B cell (primary cell): ENCODE measurements at regions not wholly inside any gene's neighbourhood (a gene's known extent, or its start where the extent isn't known, plus 50 kb on each side); places are given as distances from the start of the nearest gene placed in this dataset.
"Not testable (repeated sequence)": the region's sequence is repeated elsewhere in the genome, so short reads cannot be mapped to it uniquely, and the experiment has no call there.

ENCODE experiments used
- ATAC-seq: fragments of 200-7000 bp; cut with Tn5 transposase; one replicate; pipeline ENCODE4 v1.10.0; 2021; ENCODE audit warnings: low read depth, mild to moderate bottlenecking, moderate number of reproducible peaks, moderate library complexity
- CTCF ChIA-PET: fragments of 350-600 bp; sonication (Branson Sonifier 250); formaldehyde crosslinking; loops from one replicate; lab custom pipeline; 2021; ENCODE audit warnings: antibody characterized with exemption, inconsistent platforms; lab: Charles Lee
- POLR2A ChIA-PET: fragments of 350-600 bp; sonication (Branson Sonifier 250); formaldehyde crosslinking; loops from one replicate; lab custom pipeline; 2021; ENCODE audit warnings: antibody characterized with exemption; lab: Charles Lee
- DNase-seq: peaks from one replicate; pipeline ENCODE4 v3.0.0; 2013
- H2AFZ ChIP-seq: 2 replicates; pipeline ENCODE4 v1.6.1; 2012; ENCODE audit warnings: mild to moderate bottlenecking, low read depth, low read length; ENCODE audit not compliant: insufficient read depth, poor library complexity, severe bottlenecking
- H3K27ac ChIP-seq, 2 donors: 1 replicate in 1 of 2; 2 replicates in 1 of 2; pipeline ENCODE4 v1.5.1; 2012 to 2013; ENCODE audit warnings: low read length in 2 of 2, mild to moderate bottlenecking in 2 of 2, moderate library complexity in 1 of 2
- H3K27me3 ChIP-seq, 4 experiments: fragments of 200-600 bp in 1 of 4; sonication (generic) in 1 of 4; replicated peaks in 1 of 4; 1 replicate in 2 of 4; 2 replicates in 2 of 4; pipeline versions ENCODE4 v1.6.1 to v1.7.0; 2013 to 2016; ENCODE audit warnings: low read length in 3 of 4, mild to moderate bottlenecking in 2 of 4, mixed read lengths in 1 of 4, moderate library complexity in 1 of 4; ENCODE audit not compliant: insufficient read depth in 4 of 4, control insufficient read depth in 3 of 4; ENCODE audit errors: control extremely low read depth in 1 of 4
- H3K36me3 ChIP-seq, 2 experiments: replicated peaks in 1 of 2; 1 replicate in 1 of 2; 2 replicates in 1 of 2; pipeline versions ENCODE4 v1.6.1 to v1.7.1; 2013; ENCODE audit warnings: low read length in 1 of 2; ENCODE audit not compliant: insufficient read depth in 2 of 2, control insufficient read depth in 1 of 2; ENCODE audit errors: control extremely low read depth in 1 of 2, extremely low read depth in 1 of 2
- H3K4me1 ChIP-seq, 2 donors: fragments of 200-600 bp in 1 of 2; sonication (generic) in 1 of 2; 1 replicate in 1 of 2; 2 replicates in 1 of 2; pipeline versions ENCODE4 v1.5.1 to v1.6.1; 2013 to 2017; ENCODE audit warnings: low read length in 2 of 2; ENCODE audit not compliant: control insufficient read depth in 2 of 2, insufficient read depth in 2 of 2
- H3K4me2 ChIP-seq: replicated peaks from 2 replicates; pipeline ENCODE3; 2012; ENCODE audit warnings: mild to moderate bottlenecking, low read depth, low read length; ENCODE audit not compliant: poor library complexity, severe bottlenecking
- H3K4me3 ChIP-seq, 5 experiments: fragments of 200-600 bp in 1 of 5; sonication (generic) in 1 of 5; 1 replicate in 3 of 5; 2 replicates in 2 of 5; pipeline versions ENCODE4 v1.5.1 to v1.7.0; 2011 to 2016; ENCODE audit warnings: low read length in 4 of 5, mild to moderate bottlenecking in 4 of 5, low read depth in 2 of 5, control low read depth in 1 of 5, moderate library complexity in 1 of 5; ENCODE audit not compliant: insufficient read depth in 1 of 5; ENCODE audit errors: control extremely low read depth in 1 of 5, extremely low read depth in 1 of 5
- H3K79me2 ChIP-seq: fragments of 200-600 bp; sonication (generic); one replicate; pipeline ENCODE4 v1.6.0; 2016; ENCODE audit warnings: low read length; ENCODE audit not compliant: control insufficient read depth, insufficient read depth
- H3K9ac ChIP-seq: fragments of 200-600 bp; sonication (generic); 2 replicates; pipeline ENCODE4 v1.6.1; 2017; ENCODE audit warnings: mild to moderate bottlenecking, low read length, moderate library complexity
- H3K9me3 ChIP-seq, 3 donors: one replicate each; pipeline versions ENCODE4 v1.6.1 to v1.7.1; 2013; ENCODE audit warnings: low read length in 2 of 3; ENCODE audit not compliant: control insufficient read depth in 2 of 3, insufficient read depth in 1 of 3; ENCODE audit errors: control extremely low read depth in 1 of 3
- H4K20me1 ChIP-seq: 2 replicates; pipeline ENCODE4 v1.6.0; 2012; ENCODE audit warnings: mild to moderate bottlenecking, low read length; ENCODE audit not compliant: insufficient read depth, control insufficient read depth, poor library complexity, severe bottlenecking
- H3K27ac Mint-ChIP-seq: one replicate; pipeline ENCODE4 v1.8.0; 2021; ENCODE audit warnings: mixed read lengths
- H3K27me3 Mint-ChIP-seq: one replicate; pipeline ENCODE4 v1.8.0; 2021; ENCODE audit warnings: mixed read lengths
- H3K4me1 Mint-ChIP-seq: one replicate; pipeline ENCODE4 v1.8.0; 2021; ENCODE audit warnings: mixed read lengths
- H3K4me3 Mint-ChIP-seq: one replicate; pipeline ENCODE4 v1.8.0; 2021; ENCODE audit warnings: mixed read lengths
- H3K9me3 Mint-ChIP-seq: one replicate; pipeline ENCODE4 v1.8.0; 2022; ENCODE audit warnings: mixed read lengths; ENCODE audit not compliant: insufficient read depth
- EZH2 ChIP-seq: IDR thresholded peaks from 2 replicates; pipeline ENCODE4 v1.6.1; 2012; ENCODE audit warnings: borderline replicate concordance, low read depth, mild to moderate bottlenecking, moderate library complexity, low read length; ENCODE audit not compliant: insufficient read depth, poor library complexity, severe bottlenecking
- WGBS: methylation state at CpG from one replicate; pipeline ENCODE4 v1.1.5; 2013; ENCODE audit warnings: missing lambda C conversion rate; ENCODE audit not compliant: insufficient coverage; 5-methylcytosine and 5-hydroxymethylcytosine counted together
- intact Hi-C: fragments of 100-400 bp; cut with micrococcal nuclease; formaldehyde crosslinking; loops from one replicate; pipeline ENCODE4 v1.10.0; 2022
- TF ChIP-seq, protein P1 (sequence below): fragments of 200-600 bp; IDR thresholded peaks from one replicate; pipeline ENCODE4 v1.8.0; 2022; ENCODE audit warnings: antibody characterized with exemption, mild to moderate bottlenecking

DNA sequence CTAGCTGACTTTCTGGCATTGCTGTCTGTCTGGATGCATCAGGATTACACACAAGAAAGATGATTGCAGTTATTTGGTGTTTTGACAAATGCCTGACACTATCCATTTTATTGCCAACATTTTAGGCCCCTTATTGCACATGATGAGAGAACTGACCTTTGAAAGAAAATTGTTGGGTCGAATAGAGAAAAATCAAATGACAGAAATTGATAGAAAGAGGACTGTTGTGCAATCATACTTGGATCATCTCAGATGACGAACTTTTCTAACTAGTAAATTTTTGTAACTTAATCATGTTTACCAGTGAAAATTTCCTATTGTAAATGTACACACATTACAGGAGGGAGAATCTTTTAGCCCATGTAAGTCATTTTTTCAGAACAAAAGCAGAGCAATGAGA lies 251.5 kb upstream of the USP15 start:
- TF ChIP-seq, protein P1, sequence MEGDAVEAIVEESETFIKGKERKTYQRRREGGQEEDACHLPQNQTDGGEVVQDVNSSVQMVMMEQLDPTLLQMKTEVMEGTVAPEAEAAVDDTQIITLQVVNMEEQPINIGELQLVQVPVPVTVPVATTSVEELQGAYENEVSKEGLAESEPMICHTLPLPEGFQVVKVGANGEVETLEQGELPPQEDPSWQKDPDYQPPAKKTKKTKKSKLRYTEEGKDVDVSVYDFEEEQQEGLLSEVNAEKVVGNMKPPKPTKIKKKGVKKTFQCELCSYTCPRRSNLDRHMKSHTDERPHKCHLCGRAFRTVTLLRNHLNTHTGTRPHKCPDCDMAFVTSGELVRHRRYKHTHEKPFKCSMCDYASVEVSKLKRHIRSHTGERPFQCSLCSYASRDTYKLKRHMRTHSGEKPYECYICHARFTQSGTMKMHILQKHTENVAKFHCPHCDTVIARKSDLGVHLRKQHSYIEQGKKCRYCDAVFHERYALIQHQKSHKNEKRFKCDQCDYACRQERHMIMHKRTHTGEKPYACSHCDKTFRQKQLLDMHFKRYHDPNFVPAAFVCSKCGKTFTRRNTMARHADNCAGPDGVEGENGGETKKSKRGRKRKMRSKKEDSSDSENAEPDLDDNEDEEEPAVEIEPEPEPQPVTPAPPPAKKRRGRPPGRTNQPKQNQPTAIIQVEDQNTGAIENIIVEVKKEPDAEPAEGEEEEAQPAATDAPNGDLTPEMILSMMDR = no peak
- TF ChIP-seq EZH2 = no peak
- H3K4me1 Mint-ChIP-seq = no peaks in the 10 kb centered on the region
- intact Hi-C loops = no loop called here
- no peaks in the 10 kb centered on the region for H4K20me1 ChIP-seq
- ChIA-PET CTCF (no interaction called here), POLR2A (no interaction called here)
- no peak overlapping the region for H3K27ac Mint-ChIP-seq
- ATAC-seq (no peak), DNase-seq (no peak)
- H3K27ac ChIP-seq = no peak overlapping the region
- no peak overlapping the region for H3K9ac ChIP-seq
- H3K4me2 ChIP-seq = no peak overlapping the region
- no peak overlapping the region for H2AFZ ChIP-seq
- H3K4me1 ChIP-seq = no peaks in the 10 kb centered on the region
- no peaks in the 10 kb centered on the region for H3K27me3 Mint-ChIP-seq
- no peak overlapping the region for H3K4me3 ChIP-seq
- H3K4me3 Mint-ChIP-seq = no peak overlapping the region
- WGBS = no CpG with 5 or more reads among the region's 2 CpGs
- H3K36me3 ChIP-seq = no peaks in the 10 kb centered on the region
- no peaks in the 10 kb centered on the region for H3K9me3 Mint-ChIP-seq
- peaks cover 0 to 3% (median 0%) of the 10 kb centered on the region in 3 donors for H3K9me3 ChIP-seq
- no peaks in the 10 kb centered on the region for H3K27me3 ChIP-seq
- H3K79me2 ChIP-seq = no peaks in the 10 kb centered on the region

DNA sequence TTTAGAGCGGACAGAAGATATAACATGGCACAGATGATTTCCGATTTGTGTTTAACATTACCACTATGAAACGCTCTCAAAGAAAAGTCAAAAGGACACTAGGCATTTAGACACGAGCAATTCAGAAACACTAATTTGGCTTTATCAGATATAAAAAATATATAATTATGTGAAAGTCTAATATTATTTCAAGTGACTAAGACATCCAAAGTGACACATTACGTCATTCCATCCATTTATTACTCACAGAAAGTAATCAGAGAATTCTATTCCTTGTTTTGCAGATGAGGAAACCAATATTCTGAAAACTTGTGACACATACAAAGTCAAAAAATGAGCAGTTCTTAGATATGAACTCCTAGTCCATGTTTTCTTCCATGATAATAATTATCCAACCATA lies 250.8 kb upstream of the USP15 start:
- no CpG with 5 or more reads among the region's 5 CpGs for WGBS
- Histone ChIP-seq H3K27me3 (no peaks in the 10 kb centered on the region), H3K9me3 (peaks cover 0 to 3% (median 0%) of the 10 kb centered on the region in 3 donors), H3K4me3 (no peak overlapping the region), H2AFZ (no peak overlapping the region), H3K9ac (no peak overlapping the region), H3K4me1 (no peaks in the 10 kb centered on the region), H4K20me1 (no peaks in the 10 kb centered on the region), H3K4me2 (no peak overlapping the region), H3K36me3 (no peaks in the 10 kb centered on the region), H3K27ac (no peak overlapping the region), H3K79me2 (no peaks in the 10 kb centered on the region)
- ATAC-seq (no peak), DNase-seq (no peak)
- no peaks in the 10 kb centered on the region for H3K9me3 Mint-ChIP-seq
- POLR2A ChIA-PET = no interaction called here
- H3K4me1 Mint-ChIP-seq = no peaks in the 10 kb centered on the region
- CTCF ChIA-PET = no interaction called here
- no peaks in the 10 kb centered on the region for H3K27me3 Mint-ChIP-seq
- H3K4me3 Mint-ChIP-seq = no peak overlapping the region
- intact Hi-C loops = no loop called here
- no peak overlapping the region for H3K27ac Mint-ChIP-seq
- TF ChIP-seq, protein P1 = no peak
- no peak for TF ChIP-seq EZH2

DNA sequence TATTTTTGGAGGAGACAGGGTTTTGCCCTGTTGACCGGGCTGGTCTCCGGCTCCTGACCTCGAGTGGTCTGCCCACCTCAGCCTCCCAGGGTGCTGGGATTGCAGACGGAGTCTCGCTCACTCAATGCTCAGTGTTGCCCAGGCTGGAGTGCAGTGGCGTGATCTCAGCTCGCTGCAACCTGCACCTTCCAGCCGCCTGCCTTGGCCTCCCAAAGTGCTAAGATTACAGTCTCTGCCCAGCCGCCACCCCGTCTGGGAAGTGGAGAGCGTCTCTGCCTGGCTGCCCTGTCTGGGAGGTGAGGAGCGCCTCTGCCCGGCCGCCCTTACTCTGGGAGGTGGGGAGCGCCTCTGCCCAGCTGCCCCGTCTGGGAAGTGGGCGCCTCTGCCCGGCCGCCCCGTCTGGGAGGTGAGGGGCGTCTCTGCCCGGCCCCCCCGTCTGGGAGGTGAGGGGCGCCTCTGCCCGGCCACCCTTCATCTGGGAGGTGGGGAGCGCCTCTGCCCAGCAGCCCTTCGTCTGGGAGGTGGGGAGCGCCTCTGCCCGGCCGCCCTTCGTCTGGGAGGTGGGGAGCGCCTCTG lies 249.8 kb upstream of the USP15 start:
- H3K4me3 Mint-ChIP-seq, DNase-seq, H3K36me3 ChIP-seq, CTCF ChIA-PET, H3K9me3 ChIP-seq, H3K9ac ChIP-seq, H3K4me1 Mint-ChIP-seq, H3K27me3 ChIP-seq, H3K4me1 ChIP-seq, H3K27ac ChIP-seq, H3K9me3 Mint-ChIP-seq, H4K20me1 ChIP-seq, H3K4me2 ChIP-seq, H3K27ac Mint-ChIP-seq, POLR2A ChIA-PET, H3K27me3 Mint-ChIP-seq, H3K4me3 ChIP-seq, H2AFZ ChIP-seq, intact Hi-C loops, ATAC-seq, H3K79me2 ChIP-seq: not testable (repeated sequence)
- 94% methylated on average over 26 of the region's 32 CpGs for WGBS
